ENCODE measurements at regions not wholly inside any gene's neighbourhood (a gene's known extent, or its start where the extent isn't known, plus 50 kb on each side); places are given as distances from the start of the nearest gene placed in this dataset.

- no peak overlapping the region for H3K4me3 ChIP-seq
- TF ChIP-seq CTCF (IDR thresholded peaks at IDR 0.05), result no peak
- 67 to 75% (median 69%) methylated on average over 6 of the region's 6 CpGs for WGBS, 3 donors
- ATAC-seq (no peak), DNase-seq (no peak)
- no peaks in the 10 kb centered on the region for H3K36me3 ChIP-seq (ENCODE audit: insufficient read depth in 1 of 2, low read depth in 1 of 2)
- H3K9me3 ChIP-seq, result no peaks in the 10 kb centered on the region
- no peaks in the 10 kb centered on the region for H3K27me3 ChIP-seq (ENCODE audit: insufficient read depth in 3 of 3, low read length in 2 of 3)
- intact Hi-C loops (cut with DNase I), result no loop called here
- H3K4me1 ChIP-seq, result no peaks in the 10 kb centered on the region
- H3K27ac ChIP-seq, result no peak overlapping the region
Observed at GRCh38 chr20:48076747-48077146, 291.5 kb upstream of the SULF2 start.

- Histone ChIP-seq H3K4me3 (no peak overlapping the region), H3K27me3 (ENCODE audit: insufficient read depth in 3 of 3, low read length in 2 of 3) (no peaks in the 10 kb centered on the region), H3K27ac (no peak overlapping the region), H3K9me3 (no peaks in the 10 kb centered on the region), H3K36me3 (ENCODE audit: insufficient read depth in 1 of 2, low read depth in 1 of 2) (no peaks in the 10 kb centered on the region), H3K4me1 (no peaks in the 10 kb centered on the region)
- intact Hi-C loops (cut with DNase I), result no loop called here
- ATAC-seq (no peak), DNase-seq (no peak)
- 78 to 83% (median 79%) methylated on average over 11 of the region's 11 CpGs for WGBS, 3 donors
- TF ChIP-seq CTCF (IDR thresholded peaks at IDR 0.05), result no peak
Observed at GRCh38 chr20:48076247-48076646, 291.0 kb upstream of the SULF2 start.

GRCh38 chr20:48075591-48076174, 290.4 kb upstream of the SULF2 start:
- no peaks in the 10 kb centered on the region for H3K9me3 ChIP-seq
- no peaks in the 10 kb centered on the region for H3K36me3 ChIP-seq (ENCODE audit: insufficient read depth in 1 of 2, low read depth in 1 of 2)
- H3K27me3 ChIP-seq (ENCODE audit: insufficient read depth in 3 of 3, low read length in 2 of 3), result no peaks in the 10 kb centered on the region
- TF ChIP-seq CTCF (IDR thresholded peaks at IDR 0.05), result no peak
- no peak overlapping the region for H3K27ac ChIP-seq
- DNase-seq (no peak), ATAC-seq (no peak)
- WGBS, 3 donors, result 50 to 57% (median 51%) methylated on average over 7 of the region's 7 CpGs
- H3K4me1 ChIP-seq, result no peaks in the 10 kb centered on the region
- intact Hi-C loops (cut with DNase I), result no loop called here
- no peak overlapping the region for H3K4me3 ChIP-seq

DNA sequence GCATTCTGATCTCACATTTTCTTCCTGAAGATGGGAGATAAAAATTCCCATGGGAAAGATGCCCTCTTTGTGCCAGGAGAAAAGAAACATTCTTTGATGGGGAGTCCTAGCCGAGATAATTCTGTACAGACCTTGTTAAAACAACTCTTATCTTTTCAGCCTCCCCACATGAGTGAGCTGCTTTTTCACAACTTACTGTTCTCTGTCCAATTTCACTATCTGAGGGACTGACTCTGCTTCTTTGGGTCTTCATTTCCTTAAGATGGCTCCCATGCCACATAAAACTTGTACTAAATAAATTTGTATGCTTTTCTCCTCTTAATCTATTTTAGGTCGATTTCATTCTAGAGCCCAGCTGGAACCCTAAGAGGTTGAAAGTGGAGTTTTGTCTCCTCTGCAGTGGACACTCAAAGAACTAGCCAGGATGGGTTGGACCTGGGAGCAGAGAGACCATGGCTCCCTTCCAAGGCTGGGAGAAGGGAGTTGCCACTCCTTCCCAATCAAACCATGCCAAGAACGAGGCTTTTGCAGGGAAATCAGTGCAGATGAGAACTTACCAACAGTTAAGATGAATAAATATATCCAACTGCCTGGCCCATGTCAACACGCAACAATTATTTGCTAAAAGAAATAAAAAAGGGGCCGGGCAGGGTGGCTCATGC, 285.8 kb upstream of the SULF2 start:
- H3K4me1 ChIP-seq, result no peaks in the 10 kb centered on the region
- DNase-seq (no peak), ATAC-seq (no peak)
- intact Hi-C loops (cut with DNase I), result no loop called here
- H3K27ac ChIP-seq, result no peak overlapping the region
- peaks cover 0 to 2% (median 0%) of the 10 kb centered on the region in 3 donors for H3K27me3 ChIP-seq (ENCODE audit: insufficient read depth in 3 of 3, low read length in 2 of 3)
- H3K9me3 ChIP-seq, result no peaks in the 10 kb centered on the region
- WGBS, 3 donors, result 46 to 60% (median 54%) methylated on average over 5 of the region's 5 CpGs
- no peak overlapping the region for H3K4me3 ChIP-seq
- H3K36me3 ChIP-seq (ENCODE audit: insufficient read depth in 1 of 2, low read depth in 1 of 2), result no peaks in the 10 kb centered on the region
- TF ChIP-seq CTCF (IDR thresholded peaks at IDR 0.05), result no peak

DNA sequence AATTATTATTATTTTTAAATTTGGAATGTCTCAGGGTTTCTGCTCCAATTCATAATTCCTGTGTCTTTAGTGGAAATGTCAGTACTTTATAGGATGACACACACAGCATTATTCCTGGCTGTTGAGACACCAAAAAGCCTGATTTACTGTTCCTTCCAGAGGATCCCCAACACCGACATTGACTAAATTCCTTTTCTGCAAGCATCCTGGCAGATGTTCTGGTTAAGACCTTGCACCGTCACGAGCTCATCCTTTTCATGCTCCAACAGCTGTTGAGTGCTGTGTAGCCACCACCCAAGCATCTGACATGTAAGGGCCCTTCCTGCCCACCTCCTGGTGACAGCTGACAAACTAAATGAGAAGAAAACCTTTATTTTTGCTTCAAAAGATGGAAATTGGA, 284.3 kb upstream of the SULF2 start:
- H3K9me3 ChIP-seq, result no peaks in the 10 kb centered on the region
- TF ChIP-seq CTCF (IDR thresholded peaks at IDR 0.05), result no peak
- ATAC-seq (no peak), DNase-seq (no peak)
- no peaks in the 10 kb centered on the region for H3K36me3 ChIP-seq (ENCODE audit: insufficient read depth in 1 of 2, low read depth in 1 of 2)
- H3K4me1 ChIP-seq, result no peaks in the 10 kb centered on the region
- peaks cover 0 to 2% (median 0%) of the 10 kb centered on the region in 3 donors for H3K27me3 ChIP-seq (ENCODE audit: insufficient read depth in 3 of 3, low read length in 2 of 3)
- H3K27ac ChIP-seq, result no peak overlapping the region
- WGBS, 3 donors, result 30 to 53% (median 30%) methylated on average over 3 of the region's 3 CpGs
- H3K4me3 ChIP-seq, result no peak overlapping the region
- intact Hi-C loops (cut with DNase I), result no loop called here
